ACHN (cell line): ENCODE measurements at regions not wholly inside any gene's neighbourhood (a gene's known extent, or its start where the extent isn't known, plus 50 kb on each side); places are given as distances from the start of the nearest gene placed in this dataset.

Experiments
- DNase-seq: peaks from one replicate; pipeline ENCODE4 v3.0.0-alpha.2; 2015
- in situ Hi-C: cut with HindIII; loops from 2 replicates; pipeline ENCODE4 v1.10.0; 2017; ENCODE audit warnings: low sequenced_read_pairs, low pct_ligation_motif_present, low pct_unique_long_range_greater_than_20kb

DNA sequence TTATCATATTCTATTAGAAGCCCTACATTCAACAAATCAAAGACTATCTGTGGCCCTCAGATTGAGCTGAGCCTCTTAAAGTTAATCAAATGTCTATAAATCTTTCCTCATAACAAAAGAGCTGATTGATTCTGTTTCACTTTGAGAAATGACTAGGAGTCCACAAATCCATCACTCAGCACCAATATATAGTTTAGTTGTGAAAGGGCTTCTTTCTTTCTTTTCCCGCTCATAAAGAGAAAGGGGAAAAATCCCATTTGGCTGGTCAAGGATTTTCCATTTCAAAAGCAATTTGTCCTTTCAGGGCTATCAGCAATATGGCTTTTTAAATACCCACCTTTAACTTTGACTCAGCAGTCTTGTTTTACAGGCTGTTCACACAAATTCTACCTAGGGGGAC, 408.5 kb upstream of the PCDH20 start:
- in situ Hi-C loops: no loop called here
- no peak for DNase-seq

DNA sequence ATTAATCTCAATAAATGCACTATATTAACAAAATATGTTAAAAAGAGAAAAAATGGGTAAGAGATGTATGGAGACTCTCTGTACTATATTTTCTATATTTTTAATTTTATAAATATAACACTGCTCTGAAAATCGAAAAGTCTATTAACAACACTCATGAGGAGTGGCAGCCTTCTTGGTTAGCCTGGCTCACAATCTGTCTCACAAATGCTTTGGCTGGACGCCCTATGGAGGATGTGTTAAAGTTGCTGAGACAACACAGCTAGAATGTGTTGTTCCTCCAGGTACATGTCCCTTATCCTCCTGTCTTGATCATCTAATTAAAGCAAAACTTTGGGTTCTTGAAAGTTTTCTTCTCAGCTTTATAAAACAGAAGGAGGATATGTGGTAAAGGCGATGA, 396.6 kb upstream of the PCDH20 start:
- in situ Hi-C loops: no loop called here
- DNase-seq: no peak

DNA sequence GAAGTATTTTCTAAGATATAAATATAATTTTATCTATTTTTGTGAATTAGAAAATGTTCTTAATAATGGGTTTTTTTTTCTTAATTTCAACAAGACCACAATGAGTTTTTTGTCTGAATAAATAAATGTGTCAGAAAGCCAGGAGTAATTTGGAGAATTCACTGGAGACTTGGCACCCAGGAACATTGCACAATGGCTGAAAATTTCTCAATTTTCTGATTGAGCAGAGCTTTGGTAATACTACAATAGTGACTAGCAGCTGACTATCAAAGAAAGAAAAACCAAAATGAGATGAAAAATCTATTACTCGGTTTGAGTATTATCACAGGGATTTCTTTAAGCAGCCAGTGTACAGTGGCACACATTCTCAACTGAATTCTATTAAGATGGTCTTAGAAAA, 394.4 kb upstream of the PCDH20 start:
- no peak for DNase-seq
- in situ Hi-C loops: no loop called here

DNA sequence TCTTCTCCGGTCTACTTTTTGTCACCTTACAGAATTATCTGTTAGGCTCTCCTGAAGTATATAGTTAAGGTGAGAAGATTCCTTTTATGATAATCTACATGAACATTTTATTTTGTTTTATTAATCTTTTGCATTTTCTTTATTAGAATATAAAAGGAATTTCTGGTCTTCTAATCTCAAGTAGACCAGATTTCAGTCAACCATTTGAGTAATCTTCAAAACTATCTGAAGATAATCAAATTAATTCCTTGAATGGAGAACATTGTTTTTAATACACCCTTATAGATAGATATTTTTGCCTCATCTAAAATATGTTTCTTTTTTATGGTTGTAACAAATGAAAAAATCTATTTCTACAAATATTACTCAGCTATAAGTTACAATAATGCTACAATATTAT, 381.7 kb upstream of the PCDH20 start:
- in situ Hi-C loops: no loop called here

GRCh38 chr13:61795580-61795979, 379.9 kb upstream of the PCDH20 start:
- in situ Hi-C loops: no loop called here

More for the DNA sequence above, 381.7 kb upstream of the PCDH20 start:
- DNase-seq: no peak

DNA sequence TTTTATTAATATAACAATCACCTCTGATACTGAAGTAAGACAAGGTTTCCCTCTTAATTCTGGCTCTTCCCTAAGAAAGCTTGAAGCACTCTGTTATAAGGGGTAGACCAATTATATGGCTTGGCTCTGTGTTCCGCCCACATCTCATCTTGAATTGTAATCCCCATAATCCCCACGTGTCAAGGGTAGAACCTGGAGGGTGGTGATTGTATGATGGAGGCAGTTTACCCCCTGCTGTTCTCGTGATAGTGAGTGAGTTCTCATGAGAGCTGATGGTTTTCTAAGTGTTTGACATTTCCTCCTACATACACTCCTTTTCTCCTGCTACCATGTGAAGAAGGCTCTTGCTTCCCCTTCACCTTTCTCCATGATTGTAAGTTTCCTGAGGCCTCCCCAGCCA, 363.8 kb upstream of the PCDH20 start:
- DNase-seq: no peak
- in situ Hi-C loops: no loop called here

More at GRCh38 chr13:61795580-61795979, 379.9 kb upstream of the PCDH20 start:
- no peak for DNase-seq

DNA sequence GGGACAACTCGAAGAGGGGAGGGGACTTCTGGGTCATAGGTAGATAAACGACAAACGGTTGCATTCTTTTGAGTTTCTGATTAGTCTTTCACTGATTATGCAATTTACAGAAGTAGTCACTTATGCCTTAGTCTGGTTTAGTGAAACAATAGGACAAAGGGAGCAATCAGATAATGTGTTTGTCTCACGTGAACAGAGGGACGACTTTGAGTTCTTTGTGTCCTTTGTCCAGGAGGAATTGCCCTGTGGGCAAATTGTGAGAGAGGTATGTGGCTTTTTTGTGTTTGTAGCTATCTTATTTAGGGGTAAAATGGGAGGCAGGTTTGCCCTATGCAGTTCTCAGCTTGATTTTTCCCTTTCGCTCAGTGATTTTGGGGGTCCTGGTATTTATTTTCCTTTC, 362.9 kb upstream of the PCDH20 start:
- DNase-seq: no peak
- in situ Hi-C loops: no loop called here

- in situ Hi-C loops: no loop called here
- DNase-seq: no peak
Observed at GRCh38 chr13:61777899-61778298, 362.2 kb upstream of the PCDH20 start.

GRCh38 chr13:61777271-61777670, 361.6 kb upstream of the PCDH20 start:
- in situ Hi-C loops: no loop called here
- no peak for DNase-seq

DNA sequence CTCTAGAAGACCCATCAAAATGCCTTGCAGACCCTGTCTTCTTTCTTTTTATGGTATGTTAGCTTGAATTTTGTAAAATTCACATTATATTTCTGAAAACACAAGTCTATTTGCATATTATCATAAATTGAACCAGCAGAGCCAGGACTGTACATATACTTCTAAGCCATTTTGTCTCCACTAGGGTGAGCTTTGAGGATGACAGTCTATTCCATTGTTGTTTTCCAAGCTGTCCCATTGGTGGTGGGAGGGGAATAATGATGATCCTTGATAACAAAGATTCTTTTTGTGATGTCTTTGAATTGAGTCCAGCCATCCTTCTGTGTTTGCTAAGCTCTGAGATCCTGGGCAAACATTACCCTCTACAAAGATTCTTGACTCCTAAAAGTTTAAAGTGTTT, 359.3 kb upstream of the PCDH20 start:
- no peak for DNase-seq
- in situ Hi-C loops: no loop called here

- DNase-seq: no peak
- in situ Hi-C loops: no loop called here
Observed at GRCh38 chr13:61770681-61771080, 355.0 kb upstream of the PCDH20 start.

- no peak for DNase-seq
- in situ Hi-C loops: no loop called here
Observed at GRCh38 chr13:61768175-61768574, 352.5 kb upstream of the PCDH20 start.

DNA sequence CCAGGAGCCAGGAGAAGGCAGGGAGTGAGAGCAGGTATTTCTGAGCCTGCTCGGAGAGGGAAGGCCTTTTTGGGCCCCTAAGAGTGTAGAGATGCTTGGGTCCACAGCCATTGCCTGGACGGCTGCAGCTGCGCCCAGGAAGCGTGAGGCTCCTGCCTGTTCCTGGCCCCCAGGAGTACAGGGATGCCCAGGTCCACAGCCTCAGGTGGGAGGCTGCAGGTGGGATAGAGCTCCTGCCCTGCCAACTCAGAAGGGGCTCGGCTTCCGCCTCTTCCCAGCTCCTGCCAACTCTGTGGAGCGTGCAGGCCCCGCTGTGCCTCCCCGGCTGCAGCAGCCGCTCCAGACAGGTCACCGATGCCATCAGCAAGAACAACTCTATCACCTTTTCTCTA, 351.0 kb upstream of the PCDH20 start:
- in situ Hi-C loops: no loop called here
- no peak for DNase-seq

- no peak for DNase-seq
- in situ Hi-C loops: no loop called here
Observed at GRCh38 chr13:61765940-61766666, 350.5 kb upstream of the PCDH20 start.

DNA sequence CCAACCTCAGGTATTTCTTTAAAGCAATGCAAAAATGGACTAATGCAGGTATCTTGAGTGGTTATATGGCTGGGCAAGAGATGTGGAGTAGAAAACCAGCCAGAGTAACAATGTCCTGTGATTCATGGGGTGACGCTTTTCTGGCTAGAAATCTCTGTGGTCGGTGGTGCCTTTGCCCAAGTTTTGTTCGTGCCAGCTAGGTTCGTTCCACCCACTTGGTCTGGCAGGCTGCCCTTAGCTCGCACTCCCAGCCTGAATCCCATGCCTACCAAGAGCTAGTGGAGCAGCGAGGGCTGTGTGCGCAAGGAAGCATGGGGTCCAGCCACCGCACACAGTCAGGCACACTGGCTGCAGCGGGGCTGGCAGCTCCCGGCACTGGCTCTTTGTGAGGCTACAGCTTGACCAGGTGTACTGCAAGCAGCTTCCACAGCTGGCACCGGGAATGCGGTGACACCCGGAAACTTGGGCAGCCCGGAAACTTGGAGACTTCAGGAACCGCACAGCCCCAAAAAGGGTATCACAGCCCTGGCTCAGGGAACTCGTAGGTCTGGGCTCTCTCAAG, 349.6 kb upstream of the PCDH20 start:
- no peak for DNase-seq
- in situ Hi-C loops: no loop called here

DNA sequence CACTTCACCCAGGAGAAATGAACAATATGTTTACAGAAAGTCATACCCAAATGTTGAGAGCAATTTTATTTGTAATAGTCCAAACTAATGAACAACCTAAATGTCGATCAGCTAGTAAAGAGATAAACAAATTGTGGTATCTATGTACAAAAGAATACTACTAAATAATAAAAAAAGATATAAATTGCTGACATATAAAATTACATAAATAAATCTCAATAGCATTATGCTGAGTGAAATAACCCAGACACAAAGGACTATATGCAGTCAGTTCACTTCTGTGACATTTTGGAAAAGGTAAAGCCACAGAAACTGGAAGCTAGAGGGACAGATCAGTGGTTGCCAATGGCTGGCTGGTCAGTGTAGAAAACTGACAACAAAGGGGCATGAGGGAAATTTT, 346.0 kb upstream of the PCDH20 start:
- no peak for DNase-seq
- in situ Hi-C loops: no loop called here

- in situ Hi-C loops: no loop called here
- DNase-seq: no peak
Observed at GRCh38 chr13:61760102-61760501, 344.5 kb upstream of the PCDH20 start.

- no peak for DNase-seq
- in situ Hi-C loops: no loop called here
Observed at GRCh38 chr13:61756031-61756430, 340.4 kb upstream of the PCDH20 start.

DNA sequence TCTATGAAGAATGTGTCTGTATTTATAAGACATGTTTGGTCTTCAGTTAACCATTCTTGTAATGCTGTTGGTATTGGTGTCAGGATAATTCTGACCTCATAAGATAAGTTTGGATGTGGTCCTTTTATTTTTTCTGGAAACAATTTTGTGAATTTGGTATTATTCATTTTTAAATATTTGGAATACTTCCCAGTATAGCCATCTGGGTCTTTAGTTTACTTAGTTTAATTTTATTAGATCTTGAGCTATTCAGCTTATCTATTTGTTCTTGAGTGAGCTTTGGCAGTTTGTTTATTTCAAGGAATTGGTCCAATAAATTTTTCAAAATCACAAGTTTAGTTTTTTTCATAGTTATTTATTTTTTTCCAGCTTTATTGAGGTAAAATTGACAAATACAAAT, 335.4 kb upstream of the PCDH20 start:
- DNase-seq: no peak
- in situ Hi-C loops: no loop called here

GRCh38 chr13:61738236-61738750, 322.6 kb upstream of the PCDH20 start:
- no peak for DNase-seq

More at GRCh38 chr13:61738236-61738750, 322.6 kb upstream of the PCDH20 start:
- in situ Hi-C loops: no loop called here
